Stomach (tissue), 4 donors: ENCODE measurements at regions not wholly inside any gene's neighbourhood (a gene's known extent, or its start where the extent isn't known, plus 50 kb on each side); places are given as distances from the start of the nearest gene placed in this dataset.

Source experiments
- EP300 ChIP-seq: sonication (generic); formaldehyde crosslinking; IDR thresholded peaks from one replicate; pipeline ENCODE4 v1.6.1; 2017; ENCODE audit warnings: antibody characterized with exemption
- POLR2A ChIP-seq, 4 donors: fragments of 450-650 bp; IDR thresholded peaks; one replicate each; pipeline ENCODE4 v1.6.1; 2016; ENCODE audit warnings: antibody characterized with exemption in 4 of 4, control low read depth in 2 of 4, mild to moderate bottlenecking in 1 of 4, moderate library complexity in 1 of 4
- POLR2AphosphoS5 ChIP-seq, 3 donors: sonication (generic); formaldehyde crosslinking; IDR thresholded peaks; one replicate each; pipeline ENCODE4 v1.6.1; 2016; ENCODE audit warnings: antibody characterized with exemption in 3 of 3
- TF ChIP-seq, protein P1 (sequence below), 7 experiments: fragments of 450-650 bp in 4 of 7; fragments of 200-600 bp in 3 of 7; sonication (generic) in 3 of 7; IDR thresholded peaks; one replicate each; pipeline ENCODE4 v1.5.1; 2016 to 2019; ENCODE audit warnings: antibody characterized with exemption in 7 of 7, control low read depth in 2 of 7, mild to moderate bottlenecking in 1 of 7

DNA sequence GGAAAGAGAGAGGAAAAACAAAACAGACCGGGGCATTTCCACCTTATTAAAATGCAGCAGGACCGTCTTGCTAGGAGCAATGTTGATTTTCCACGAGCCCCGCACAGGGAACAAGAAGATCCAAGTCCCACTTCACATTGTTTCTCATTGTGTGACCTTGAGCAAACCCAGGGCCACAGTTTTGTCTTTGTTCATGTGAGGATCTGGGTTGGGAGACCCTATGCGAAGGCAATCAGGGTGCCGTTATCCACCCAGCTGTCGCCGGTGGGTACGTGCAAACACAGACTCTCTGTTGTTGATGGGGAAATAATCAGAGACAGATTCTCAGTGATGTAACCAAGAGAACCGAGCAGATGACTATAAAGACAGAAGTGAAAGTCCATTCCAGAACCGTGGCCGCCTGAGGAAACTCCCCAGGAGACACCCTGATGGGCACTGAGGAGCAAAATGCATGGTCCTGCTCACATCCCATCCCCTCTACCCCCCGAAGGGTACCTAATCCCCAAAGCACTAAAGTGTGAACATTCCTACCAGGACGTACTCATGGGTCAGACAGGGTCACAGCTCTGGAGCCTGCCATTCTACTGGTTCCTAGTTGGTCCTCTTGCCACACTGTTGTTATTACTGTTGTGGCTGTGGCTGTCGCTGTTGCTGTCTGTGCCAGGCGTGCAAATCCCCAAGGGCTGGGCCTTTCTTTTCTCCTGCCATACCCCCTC is 102.7 kb upstream of the RBPJ start:
- TF ChIP-seq, protein P1, sequence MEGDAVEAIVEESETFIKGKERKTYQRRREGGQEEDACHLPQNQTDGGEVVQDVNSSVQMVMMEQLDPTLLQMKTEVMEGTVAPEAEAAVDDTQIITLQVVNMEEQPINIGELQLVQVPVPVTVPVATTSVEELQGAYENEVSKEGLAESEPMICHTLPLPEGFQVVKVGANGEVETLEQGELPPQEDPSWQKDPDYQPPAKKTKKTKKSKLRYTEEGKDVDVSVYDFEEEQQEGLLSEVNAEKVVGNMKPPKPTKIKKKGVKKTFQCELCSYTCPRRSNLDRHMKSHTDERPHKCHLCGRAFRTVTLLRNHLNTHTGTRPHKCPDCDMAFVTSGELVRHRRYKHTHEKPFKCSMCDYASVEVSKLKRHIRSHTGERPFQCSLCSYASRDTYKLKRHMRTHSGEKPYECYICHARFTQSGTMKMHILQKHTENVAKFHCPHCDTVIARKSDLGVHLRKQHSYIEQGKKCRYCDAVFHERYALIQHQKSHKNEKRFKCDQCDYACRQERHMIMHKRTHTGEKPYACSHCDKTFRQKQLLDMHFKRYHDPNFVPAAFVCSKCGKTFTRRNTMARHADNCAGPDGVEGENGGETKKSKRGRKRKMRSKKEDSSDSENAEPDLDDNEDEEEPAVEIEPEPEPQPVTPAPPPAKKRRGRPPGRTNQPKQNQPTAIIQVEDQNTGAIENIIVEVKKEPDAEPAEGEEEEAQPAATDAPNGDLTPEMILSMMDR (IDR thresholded peaks at IDR 0.05) = no peak
- no peak for TF ChIP-seq EP300
- TF ChIP-seq POLR2AphosphoS5 (IDR thresholded peaks at IDR 0.05) = no peak
- TF ChIP-seq POLR2A (IDR thresholded peaks at IDR 0.05) = no peak
